HEK293T (cell line): ENCODE measurements at regions not wholly inside any gene's neighbourhood (a gene's known extent, or its start where the extent isn't known, plus 50 kb on each side); places are given as distances from the start of the nearest gene placed in this dataset.
"Not testable (repeated sequence)": the region's sequence is repeated elsewhere in the genome, so short reads cannot be mapped to it uniquely, and the experiment has no call there.

Experiments used
- ARNT ChIP-seq: fragments of 450-650 bp; IDR thresholded peaks from 2 replicates; pipeline ENCODE4 v1.6.1; 2017; ENCODE audit warnings: mild to moderate bottlenecking
- BHLHE40 ChIP-seq: fragments of 450-650 bp; IDR thresholded peaks from 2 replicates; pipeline ENCODE4 v1.6.1; 2016; ENCODE audit warnings: mild to moderate bottlenecking, moderate library complexity, borderline replicate concordance
- ELF4 ChIP-seq: fragments of 450-650 bp; IDR thresholded peaks from 2 replicates; pipeline ENCODE4 v1.6.1; 2017; ENCODE audit warnings: antibody characterized with exemption
- FOXA1 ChIP-seq: fragments of 450-650 bp; IDR thresholded peaks from 2 replicates; pipeline ENCODE4 v1.6.1; 2016; ENCODE audit warnings: mild to moderate bottlenecking
- FOXK2 ChIP-seq: fragments of 450-650 bp; IDR thresholded peaks from 2 replicates; pipeline ENCODE4 v1.6.1; 2016; ENCODE audit warnings: mild to moderate bottlenecking
- FOXM1 ChIP-seq: fragments of 450-650 bp; IDR thresholded peaks from 2 replicates; pipeline ENCODE4 v1.6.1; 2017; ENCODE audit warnings: mild to moderate bottlenecking, borderline replicate concordance
- HDGF ChIP-seq: fragments of 450-650 bp; IDR thresholded peaks from 2 replicates; pipeline ENCODE4 v1.6.1; 2017; ENCODE audit warnings: antibody characterized with exemption, borderline replicate concordance
- NFRKB ChIP-seq: fragments of 450-650 bp; IDR thresholded peaks from 2 replicates; pipeline ENCODE4 v1.6.1; 2016; ENCODE audit warnings: mild to moderate bottlenecking, moderate library complexity
- SP1 ChIP-seq: fragments of 450-650 bp; IDR thresholded peaks from 2 replicates; pipeline ENCODE4 v1.6.1; 2017
- SUZ12 ChIP-seq: fragments of 450-650 bp; IDR thresholded peaks from 2 replicates; pipeline ENCODE4 v1.6.1; 2016; ENCODE audit warnings: mild to moderate bottlenecking
- TARDBP ChIP-seq: fragments of 450-650 bp; IDR thresholded peaks from 2 replicates; pipeline ENCODE4 v1.6.1; 2016
- ZNF384 ChIP-seq: fragments of 450-650 bp; IDR thresholded peaks from 2 replicates; pipeline ENCODE4 v1.6.1; 2016

- not testable (repeated sequence) for TF ChIP-seq SUZ12, ZNF384, SP1, FOXM1, HDGF, BHLHE40, ARNT, FOXA1, ELF4, NFRKB, FOXK2, TARDBP
Observed at GRCh38 chr2:89161626-89162025, 470.2 kb downstream of the RPIA start.
